ENCODE measurements at regions not wholly inside any gene's neighbourhood (a gene's known extent, or its start where the extent isn't known, plus 50 kb on each side); places are given as distances from the start of the nearest gene placed in this dataset.

- DNase-seq: no peak
Measured at GRCh38 chr2:223701761-223702160, 99.6 kb upstream of the SCG2 start.

- no peak for DNase-seq
Measured at GRCh38 chr2:223700221-223700620, 98.1 kb upstream of the SCG2 start.

DNA sequence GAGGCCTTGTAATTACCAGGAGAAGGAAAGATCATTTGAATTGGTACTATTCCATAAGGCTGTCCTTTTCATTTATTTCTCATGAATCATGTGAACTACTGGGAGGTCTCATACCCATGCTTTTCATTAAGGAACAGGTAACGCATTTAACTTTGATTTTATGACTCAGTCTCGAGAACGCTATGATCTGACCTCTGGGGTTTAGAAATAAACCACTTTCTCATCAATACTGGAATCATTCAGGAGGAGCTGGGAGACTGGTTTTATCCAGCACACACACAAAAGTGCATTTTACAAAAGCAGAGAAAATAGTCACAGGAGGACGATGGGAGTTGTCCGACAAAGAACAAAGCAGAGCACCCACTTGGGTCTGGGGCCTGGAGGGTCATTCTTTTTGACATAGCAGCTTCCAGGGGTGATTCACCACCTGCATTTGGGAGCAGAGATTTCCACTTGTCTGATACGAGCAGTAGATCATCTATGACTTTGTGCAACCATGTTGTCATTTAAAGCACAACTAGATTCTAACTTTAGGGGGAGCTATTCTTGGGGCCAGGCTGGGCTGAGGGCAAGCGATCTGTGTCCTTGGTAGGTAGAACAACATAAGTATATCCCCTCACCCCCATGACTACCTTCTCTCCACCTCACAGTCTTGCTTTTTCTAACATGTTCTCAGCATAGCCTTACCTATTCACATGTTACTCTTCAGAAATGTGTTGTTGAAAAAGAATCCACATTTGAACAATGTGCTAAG lies 95.9 kb upstream of the SCG2 start:
- peak; percentile 28 for DNase-seq

- DNase-seq: peak; percentile 42
Measured at GRCh38 chr2:223697316-223697891, 95.2 kb upstream of the SCG2 start.

DNA sequence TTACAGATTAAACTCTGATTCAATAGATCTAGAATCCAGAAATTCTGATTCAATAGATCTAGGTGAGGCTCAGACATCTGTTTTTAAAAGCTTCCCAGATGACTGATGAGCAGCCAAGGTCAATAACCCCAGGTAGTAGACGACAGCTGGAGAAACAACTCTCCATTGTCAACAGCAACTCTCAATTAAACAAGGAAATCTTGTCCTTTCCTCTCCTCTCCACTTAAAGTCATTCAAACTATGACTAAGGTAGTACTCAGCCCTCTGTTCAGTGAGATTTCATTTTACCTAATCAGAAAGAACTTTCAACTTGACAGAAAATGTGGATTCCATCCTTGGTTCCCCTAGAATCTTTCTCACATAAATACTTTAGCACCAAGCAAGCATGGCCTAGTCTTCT lies 94.6 kb upstream of the SCG2 start:
- DNase-seq: peak; percentile 34

- DNase-seq: peak; percentile 66
Measured at GRCh38 chr2:223692191-223692947, 90.2 kb upstream of the SCG2 start.

DNA sequence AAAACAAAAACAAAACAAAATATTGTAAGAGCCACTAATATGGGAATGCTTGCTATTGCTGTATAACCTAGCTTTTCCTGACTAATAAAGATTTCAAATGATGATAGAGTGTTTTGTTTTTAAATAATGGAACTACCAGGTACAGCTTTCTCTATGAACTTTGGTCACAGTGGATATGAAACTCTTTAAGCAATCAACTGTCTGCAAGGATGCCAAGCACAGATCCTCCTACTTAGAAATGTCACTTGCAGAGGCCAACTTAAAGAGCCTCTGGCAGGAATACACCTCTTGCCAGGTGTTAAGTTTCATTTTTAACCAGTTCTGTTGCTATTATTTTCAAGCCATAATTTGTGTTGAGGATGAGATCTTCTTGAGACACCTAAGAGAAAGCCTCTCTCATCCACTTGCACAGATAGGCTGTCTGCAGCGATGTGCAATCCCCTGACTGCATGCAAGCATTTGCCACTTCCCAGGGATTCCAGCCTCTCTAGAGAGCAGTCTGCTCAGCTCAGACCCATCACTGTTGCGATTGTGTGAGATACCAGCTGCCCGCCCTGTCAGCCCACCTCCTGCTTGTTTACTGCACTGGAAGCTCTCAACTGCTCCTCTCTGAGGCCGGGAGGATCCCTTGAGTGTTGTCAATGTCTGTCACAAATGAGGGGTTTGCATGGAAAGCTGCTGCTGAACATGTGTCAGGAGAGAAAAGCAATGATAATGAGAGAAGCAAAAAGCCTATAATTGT lies 86.1 kb upstream of the SCG2 start:
- no peak for DNase-seq

DNA sequence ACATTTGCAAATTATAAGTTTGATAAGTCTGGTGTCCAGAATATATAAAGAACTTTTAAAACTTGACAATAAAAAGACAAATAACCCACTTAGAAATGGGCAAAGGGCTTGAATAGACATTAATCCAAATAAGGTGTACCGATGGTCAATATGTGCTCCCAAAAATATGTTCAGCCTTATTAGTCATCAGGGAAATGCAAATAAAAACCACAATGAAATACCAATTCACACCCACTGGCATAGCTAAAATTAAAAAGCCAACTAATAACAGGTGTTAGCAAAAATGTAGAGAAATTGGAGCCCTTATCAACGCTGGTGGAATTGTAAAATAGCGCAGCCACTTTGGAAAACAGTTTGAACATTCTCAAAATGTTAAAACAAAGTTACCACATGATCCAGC lies 79.0 kb upstream of the SCG2 start:
- DNase-seq: no peak

GRCh38 chr2:223674998-223675609 lies 72.9 kb upstream of the SCG2 start:
- DNase-seq: no peak

DNA sequence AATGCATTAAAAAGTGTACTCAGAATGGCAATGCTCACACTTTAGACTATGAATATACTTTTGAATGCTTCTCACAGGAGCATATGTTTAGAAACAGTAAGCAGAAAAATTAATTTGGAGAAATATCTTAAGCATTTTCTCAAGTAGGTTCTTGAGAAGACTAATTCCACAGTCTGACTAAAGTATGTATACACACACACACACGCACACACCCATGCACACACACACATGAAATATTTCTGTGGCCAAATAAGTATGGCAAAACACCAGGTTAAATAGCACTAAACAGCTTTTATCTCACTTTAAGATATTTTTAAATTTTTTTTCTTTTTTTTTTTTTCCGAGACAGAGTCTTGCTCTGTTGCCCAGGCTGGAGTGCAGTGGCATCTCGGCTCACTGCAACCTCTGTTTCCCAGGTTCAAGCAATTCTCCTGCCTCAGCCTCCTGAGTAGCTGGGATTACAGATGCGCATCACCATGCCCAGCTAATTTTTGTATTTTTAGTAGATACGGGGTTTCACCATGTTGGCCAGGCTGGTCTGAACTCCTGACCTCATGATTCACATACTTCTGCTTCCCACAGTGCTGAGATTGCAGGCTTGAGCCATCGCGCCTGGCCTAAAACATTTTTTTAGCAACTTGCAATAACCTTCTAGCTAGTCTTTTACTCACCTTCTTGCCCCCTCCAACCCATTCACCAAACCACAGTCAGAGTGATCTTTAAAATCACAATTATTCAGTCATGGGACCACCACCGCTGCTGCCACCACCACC lies 67.5 kb upstream of the SCG2 start:
- peak; percentile 47 for DNase-seq

DNA sequence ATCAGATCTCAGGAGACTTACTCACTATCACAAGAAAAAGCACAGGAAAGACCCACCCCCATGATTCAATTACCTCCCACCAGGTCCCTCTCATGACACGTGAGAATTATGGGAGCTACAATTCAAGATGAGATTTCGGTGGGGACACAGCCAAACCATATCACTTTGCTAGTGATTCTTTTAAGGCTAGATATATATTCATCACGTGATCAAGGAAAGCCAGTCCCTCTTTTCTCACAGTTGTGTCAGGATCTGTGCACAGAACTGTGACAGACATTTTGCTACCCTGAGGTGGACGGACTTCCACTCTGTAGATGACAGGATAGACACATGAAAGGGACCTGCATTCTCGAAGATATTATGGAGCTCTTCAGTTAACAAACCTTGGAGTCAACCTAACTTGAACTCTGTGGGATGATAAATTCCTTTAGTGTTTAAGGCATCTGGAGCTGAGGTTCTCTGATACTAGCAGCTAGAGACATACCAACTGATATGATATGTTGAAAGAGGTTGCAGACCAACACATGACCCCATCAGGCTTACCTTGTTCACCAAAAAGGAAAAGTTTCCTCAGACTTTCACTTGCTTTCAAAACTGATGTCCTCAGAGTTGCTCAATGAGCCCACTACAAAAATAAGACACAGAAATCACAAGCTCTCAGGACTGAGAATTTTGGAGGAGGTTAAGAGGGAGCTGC lies 66.3 kb upstream of the SCG2 start:
- DNase-seq: peak; percentile 54

- DNase-seq: peak; percentile 67
Measured at GRCh38 chr2:223654384-223654915, 52.3 kb upstream of the SCG2 start.

GRCh38 chr2:223652902-223653301 lies 50.7 kb upstream of the SCG2 start:
- no peak for DNase-seq

- DNase-seq: no peak
Measured at GRCh38 chr2:223652122-223652521, 50.0 kb upstream of the SCG2 start.

Measured in fibroblast of skin of right biceps (primary cell).